Activated CD8-positive, alpha-beta T cell treated with anti-CD3 and anti-CD28 coated beads for 36 hours (primary cell): ENCODE measurements at regions not wholly inside any gene's neighbourhood (a gene's known extent, or its start where the extent isn't known, plus 50 kb on each side); places are given as distances from the start of the nearest gene placed in this dataset.

Experiments used
- ATAC-seq: fragments of 200-7000 bp; cut with Tn5 transposase; one replicate; pipeline ENCODE4 v1.10.0; 2021; ENCODE audit warnings: mild to moderate bottlenecking, moderate library complexity
- CTCF ChIA-PET: fragments of 350-600 bp; sonication (Branson Sonifier 250); formaldehyde crosslinking; loops from one replicate; lab custom pipeline; 2021; ENCODE audit warnings: antibody characterized with exemption; lab: Charles Lee
- POLR2A ChIA-PET: fragments of 350-600 bp; sonication (Branson Sonifier 250); formaldehyde crosslinking; loops from one replicate; lab custom pipeline; 2021; ENCODE audit warnings: antibody characterized with exemption; lab: Charles Lee
- DNase-seq: peaks from one replicate; pipeline ENCODE4 v3.0.0-alpha.2; 2020
- H3K27ac Mint-ChIP-seq: one replicate; pipeline ENCODE4 v1.8.0; 2021; ENCODE audit warnings: mild to moderate bottlenecking, mixed read lengths
- H3K27me3 Mint-ChIP-seq: one replicate; pipeline ENCODE4 v1.8.0; 2021; ENCODE audit warnings: mixed read lengths
- H3K36me3 Mint-ChIP-seq: one replicate; pipeline ENCODE4 v1.8.0; 2021; ENCODE audit warnings: low read depth, mixed read lengths
- H3K4me1 Mint-ChIP-seq: one replicate; pipeline ENCODE4 v1.8.0; 2021; ENCODE audit warnings: low read depth, mixed read lengths
- H3K4me3 Mint-ChIP-seq: one replicate; pipeline ENCODE4 v1.8.0; 2021; ENCODE audit warnings: mild to moderate bottlenecking, moderate library complexity, mixed read lengths
- H3K9me3 Mint-ChIP-seq: one replicate; pipeline ENCODE4 v1.8.0; 2021; ENCODE audit warnings: mixed read lengths
- CTCF ChIP-seq: fragments of 200-600 bp; IDR thresholded peaks from one replicate; pipeline ENCODE4 v1.8.0; 2022; ENCODE audit warnings: antibody characterized with exemption, mild to moderate bottlenecking
- intact Hi-C: fragments of 100-400 bp; cut with micrococcal nuclease; formaldehyde crosslinking; loops from one replicate; pipeline ENCODE4 v1.10.0; 2022

GRCh38 chr20:55678970-55679667 is 326.2 kb downstream of the CBLN4 start:
- Mint-ChIP-seq H3K27me3 (no peaks in the 10 kb centered on the region), H3K4me1 (no peaks in the 10 kb centered on the region), H3K9me3 (no peaks in the 10 kb centered on the region), H3K4me3 (no peak overlapping the region), H3K36me3 (no peaks in the 10 kb centered on the region), H3K27ac (no peak overlapping the region)
- no peak for DNase-seq
- POLR2A ChIA-PET, result no interaction called here
- no peak for ATAC-seq
- no peak for TF ChIP-seq CTCF
- intact Hi-C loops, result no loop called here
- CTCF ChIA-PET, result no interaction called here

GRCh38 chr20:55678126-55678525 is 327.2 kb downstream of the CBLN4 start:
- no peaks in the 10 kb centered on the region for H3K27me3 Mint-ChIP-seq
- intact Hi-C loops, result no loop called here
- H3K27ac Mint-ChIP-seq, result no peak overlapping the region
- no peaks in the 10 kb centered on the region for H3K9me3 Mint-ChIP-seq
- DNase-seq, result no peak
- H3K4me1 Mint-ChIP-seq, result no peaks in the 10 kb centered on the region
- H3K36me3 Mint-ChIP-seq, result no peaks in the 10 kb centered on the region
- no peak for ATAC-seq
- POLR2A ChIA-PET, result no interaction called here
- H3K4me3 Mint-ChIP-seq, result no peak overlapping the region
- TF ChIP-seq CTCF, result no peak
- CTCF ChIA-PET, result no interaction called here

- no peaks in the 10 kb centered on the region for H3K36me3 Mint-ChIP-seq
- intact Hi-C loops, result no loop called here
- no peak overlapping the region for H3K4me3 Mint-ChIP-seq
- no peaks in the 10 kb centered on the region for H3K4me1 Mint-ChIP-seq
- no peak for DNase-seq
- no peaks in the 10 kb centered on the region for H3K9me3 Mint-ChIP-seq
- POLR2A ChIA-PET, result no interaction called here
- no peaks in the 10 kb centered on the region for H3K27me3 Mint-ChIP-seq
- no peak overlapping the region for H3K27ac Mint-ChIP-seq
- CTCF ChIA-PET, result no interaction called here
- no peak for TF ChIP-seq CTCF
- no peak for ATAC-seq
Measured at GRCh38 chr20:55677011-55677410, 328.3 kb downstream of the CBLN4 start.

GRCh38 chr20:55676097-55676496 is 329.2 kb downstream of the CBLN4 start:
- intact Hi-C loops, result no loop called here
- Mint-ChIP-seq H3K36me3 (no peaks in the 10 kb centered on the region), H3K27ac (no peak overlapping the region), H3K9me3 (no peaks in the 10 kb centered on the region), H3K4me1 (no peaks in the 10 kb centered on the region), H3K4me3 (no peak overlapping the region), H3K27me3 (no peaks in the 10 kb centered on the region)
- DNase-seq, result no peak
- TF ChIP-seq CTCF, result no peak
- ChIA-PET POLR2A (interaction anchor here (0.5 kb wide), 1 partner anchor 239 kb away, joined by 3 read pairs; no protein-coding TSS in a partner anchor), CTCF (no interaction called here)
- no peak for ATAC-seq

- H3K36me3 Mint-ChIP-seq, result no peaks in the 10 kb centered on the region
- CTCF ChIA-PET, result no interaction called here
- POLR2A ChIA-PET, result no interaction called here
- no peaks in the 10 kb centered on the region for H3K9me3 Mint-ChIP-seq
- intact Hi-C loops, result no loop called here
- H3K27me3 Mint-ChIP-seq, result no peaks in the 10 kb centered on the region
- ATAC-seq (no peak), DNase-seq (no peak)
- no peak for TF ChIP-seq CTCF
- no peak overlapping the region for H3K4me3 Mint-ChIP-seq
- no peaks in the 10 kb centered on the region for H3K4me1 Mint-ChIP-seq
- no peak overlapping the region for H3K27ac Mint-ChIP-seq
Measured at GRCh38 chr20:55668631-55669030, 336.7 kb downstream of the CBLN4 start.
